ENCODE measurements at regions not wholly inside any gene's neighbourhood (a gene's known extent, or its start where the extent isn't known, plus 50 kb on each side); places are given as distances from the start of the nearest gene placed in this dataset.

DNA sequence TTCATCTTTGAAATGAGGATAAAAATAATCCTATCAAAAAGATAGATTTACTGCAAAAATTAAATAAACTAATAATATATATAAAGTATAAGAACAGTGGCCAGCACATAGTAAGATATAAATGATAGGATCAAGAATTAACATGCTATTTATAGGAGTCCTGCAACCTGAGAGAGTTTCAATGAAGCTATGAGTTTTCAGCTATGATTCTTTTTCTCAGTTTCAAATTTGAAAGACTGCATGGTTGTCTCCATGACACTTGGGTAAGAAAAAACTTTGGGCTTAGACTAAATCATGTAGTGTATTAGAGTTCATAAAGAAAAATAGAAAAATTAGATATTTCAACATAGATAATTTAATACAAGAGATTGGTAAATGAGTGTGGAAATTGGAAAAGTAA, 817.8 kb upstream of the KIF2B start:
- Histone ChIP-seq H2BK15ac (ENCODE audit: low read depth, low read length) (no peak overlapping the region), H3K18ac (ENCODE audit: low read depth, low read length) (no peak overlapping the region), H4K5ac (ENCODE audit: low read depth, low read length) (no peak overlapping the region), H2BK20ac (ENCODE audit: low read depth, low read length) (no peak overlapping the region), H3K4me1 (ENCODE audit: control insufficient read depth, insufficient read depth, low read length) (no peaks in the 10 kb centered on the region), H2BK120ac (ENCODE audit: low read depth, low read length) (no peak overlapping the region), H3K27me3 (ENCODE audit: control insufficient read depth, insufficient read depth, low read length) (no peaks in the 10 kb centered on the region), H3K4ac (ENCODE audit: low read depth, low read length) (no peak overlapping the region), H4K91ac (ENCODE audit: insufficient read depth, low read depth, low read length) (no peak overlapping the region), H3K9me3 (ENCODE audit: control insufficient read depth, insufficient read depth, low read length) (peaks cover 2% of the 10 kb centered on the region; the same call in 1 of the 2 replicates), H3K4me2 (ENCODE audit: low read depth, low read length) (no peak overlapping the region), H4K20me1 (ENCODE audit: insufficient read depth, low read length) (no peaks in the 10 kb centered on the region), H3K36me3 (ENCODE audit: control insufficient read depth, insufficient read depth, low read length) (no peaks in the 10 kb centered on the region), H3K79me1 (ENCODE audit: low read depth in 1 of 2, low read length in 2 of 2) (no peaks in the 10 kb centered on the region), H2AK9ac (replicated peaks; ENCODE audit: low read depth, low read length, poor library complexity) (no peak overlapping the region), H3K9ac (ENCODE audit: low read depth, low read length) (no peak overlapping the region), H2AFZ (replicated peaks; ENCODE audit: low read length, poor library complexity) (no peak overlapping the region), H3K9me1 (ENCODE audit: insufficient read depth, low read length) (no peaks in the 10 kb centered on the region), H4K8ac (ENCODE audit: low read depth in 2 of 2, low read length in 2 of 2) (no peak overlapping the region), H3K56ac (ENCODE audit: extremely low read depth, insufficient read depth, low read length) (no peak overlapping the region), H2BK5ac (ENCODE audit: low read depth, low read length, poor library complexity, severe bottlenecking) (no peak overlapping the region), H2AK5ac (ENCODE audit: low read depth, low read length) (no peak overlapping the region), H3K27ac (ENCODE audit: insufficient read depth, low read length) (no peak overlapping the region), H3K14ac (replicated peaks; ENCODE audit: low read depth, low read length) (no peak overlapping the region), H3K4me3 (ENCODE audit: insufficient read depth, low read depth, low read length) (no peak overlapping the region), H3K23ac (ENCODE audit: low read depth, low read length) (no peak overlapping the region)
- DNase-seq = no peak
- in situ Hi-C loops (cut with MboI; ENCODE audit: low sequenced_read_pairs) = no loop called here
- POLR2A ChIA-PET (ENCODE audit: unreplicated experiment) = no interaction called here
- TF ChIP-seq MXI1 (IDR thresholded peaks at IDR 0.05; ENCODE audit: borderline replicate concordance, low read depth, low read length) (no peak), RCOR1 (IDR thresholded peaks at IDR 0.05; ENCODE audit: insufficient replicate concordance, low read length) (no peak), SMC3 (IDR thresholded peaks at IDR 0.05; ENCODE audit: low read depth, low read length) (no peak), RFX5 (IDR thresholded peaks at IDR 0.05; ENCODE audit: low read depth, low read length) (no peak), CHD1 (IDR thresholded peaks at IDR 0.05; ENCODE audit: low read depth, low read length) (no peak), FOS (IDR thresholded peaks at IDR 0.05; ENCODE audit: low read depth, low read length) (no peak), BHLHE40 (IDR thresholded peaks at IDR 0.05; ENCODE audit: low read depth, low read length) (no peak), MAZ (IDR thresholded peaks at IDR 0.05; ENCODE audit: borderline replicate concordance, low read depth, low read length) (no peak), CEBPB (IDR thresholded peaks at IDR 0.05; ENCODE audit: low read depth, low read length) (no peak), USF2 (IDR thresholded peaks at IDR 0.05; ENCODE audit: low read depth, low read length) (no peak), NFE2L2 (IDR thresholded peaks at IDR 0.05; ENCODE audit: low read depth, low read length) (no peak), RAD21 (IDR thresholded peaks at IDR 0.05; ENCODE audit: low read length) (no peak), POLR2A (IDR thresholded peaks at IDR 0.05; ENCODE audit: low read depth, low read length) (no peak), MAFK (IDR thresholded peaks at IDR 0.05; ENCODE audit: low read depth, low read length) (no peak)
- TF ChIP-seq, protein P1, sequence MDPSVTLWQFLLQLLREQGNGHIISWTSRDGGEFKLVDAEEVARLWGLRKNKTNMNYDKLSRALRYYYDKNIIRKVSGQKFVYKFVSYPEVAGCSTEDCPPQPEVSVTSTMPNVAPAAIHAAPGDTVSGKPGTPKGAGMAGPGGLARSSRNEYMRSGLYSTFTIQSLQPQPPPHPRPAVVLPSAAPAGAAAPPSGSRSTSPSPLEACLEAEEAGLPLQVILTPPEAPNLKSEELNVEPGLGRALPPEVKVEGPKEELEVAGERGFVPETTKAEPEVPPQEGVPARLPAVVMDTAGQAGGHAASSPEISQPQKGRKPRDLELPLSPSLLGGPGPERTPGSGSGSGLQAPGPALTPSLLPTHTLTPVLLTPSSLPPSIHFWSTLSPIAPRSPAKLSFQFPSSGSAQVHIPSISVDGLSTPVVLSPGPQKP (IDR thresholded peaks at IDR 0.05; ENCODE audit: borderline replicate concordance, low read depth, low read length) = no peak
- TF ChIP-seq, protein P2, sequence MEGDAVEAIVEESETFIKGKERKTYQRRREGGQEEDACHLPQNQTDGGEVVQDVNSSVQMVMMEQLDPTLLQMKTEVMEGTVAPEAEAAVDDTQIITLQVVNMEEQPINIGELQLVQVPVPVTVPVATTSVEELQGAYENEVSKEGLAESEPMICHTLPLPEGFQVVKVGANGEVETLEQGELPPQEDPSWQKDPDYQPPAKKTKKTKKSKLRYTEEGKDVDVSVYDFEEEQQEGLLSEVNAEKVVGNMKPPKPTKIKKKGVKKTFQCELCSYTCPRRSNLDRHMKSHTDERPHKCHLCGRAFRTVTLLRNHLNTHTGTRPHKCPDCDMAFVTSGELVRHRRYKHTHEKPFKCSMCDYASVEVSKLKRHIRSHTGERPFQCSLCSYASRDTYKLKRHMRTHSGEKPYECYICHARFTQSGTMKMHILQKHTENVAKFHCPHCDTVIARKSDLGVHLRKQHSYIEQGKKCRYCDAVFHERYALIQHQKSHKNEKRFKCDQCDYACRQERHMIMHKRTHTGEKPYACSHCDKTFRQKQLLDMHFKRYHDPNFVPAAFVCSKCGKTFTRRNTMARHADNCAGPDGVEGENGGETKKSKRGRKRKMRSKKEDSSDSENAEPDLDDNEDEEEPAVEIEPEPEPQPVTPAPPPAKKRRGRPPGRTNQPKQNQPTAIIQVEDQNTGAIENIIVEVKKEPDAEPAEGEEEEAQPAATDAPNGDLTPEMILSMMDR (conservative IDR thresholded peaks at IDR 0.05; ENCODE audit: low read depth, low read length) = no peak
- no peak for ATAC-seq (ENCODE audit: low read depth)
- dilution Hi-C loops (cut with HindIII; ENCODE audit: low sequenced_read_pairs, unreplicated experiment) = no loop called here
- BruUV-seq (replicated peaks) = no TSS peak
- CTCF ChIA-PET = no interaction called here
- intact Hi-C loops (cut with micrococcal nuclease) = no loop called here

Measured in IMR-90 (cell line).